Neuron (in vitro differentiated cells): ENCODE measurements at regions not wholly inside any gene's neighbourhood (a gene's known extent, or its start where the extent isn't known, plus 50 kb on each side); places are given as distances from the start of the nearest gene placed in this dataset.

Experiments used
- H2AFZ ChIP-seq: one replicate; pipeline ENCODE4 v1.6.1; 2013; ENCODE audit warnings: low read depth, mild to moderate bottlenecking, inconsistent platforms, low read length, moderate library complexity
- H3K27me3 ChIP-seq: one replicate; pipeline ENCODE4 v1.6.1; 2013; ENCODE audit warnings: low read length; ENCODE audit not compliant: insufficient read depth
- H3K36me3 ChIP-seq: one replicate; pipeline ENCODE4 v1.6.1; 2013; ENCODE audit warnings: low read length; ENCODE audit not compliant: insufficient read depth
- H3K4me1 ChIP-seq: one replicate; pipeline ENCODE4 v1.6.1; 2013; ENCODE audit warnings: low read length; ENCODE audit not compliant: insufficient read depth
- H3K4me3 ChIP-seq: 2 replicates; pipeline ENCODE4 v1.5.1; 2013; ENCODE audit warnings: mild to moderate bottlenecking, low read length, moderate library complexity
- H3K9me3 ChIP-seq: one replicate; pipeline ENCODE4 v1.6.1; 2013; ENCODE audit warnings: low read length

GRCh38 chr10:131842351-131843088 is 58.3 kb upstream of the PPP2R2D start:
- no peak overlapping the region for H2AFZ ChIP-seq
- no peak overlapping the region for H3K4me3 ChIP-seq
- no peaks in the 10 kb centered on the region for H3K4me1 ChIP-seq
- no peaks in the 10 kb centered on the region for H3K9me3 ChIP-seq
- peaks cover 14% of the 10 kb centered on the region for H3K27me3 ChIP-seq
- H3K36me3 ChIP-seq: no peaks in the 10 kb centered on the region

GRCh38 chr10:131843089-131843595 is 57.7 kb upstream of the PPP2R2D start:
- H3K4me3 ChIP-seq: no peak overlapping the region
- no peaks in the 10 kb centered on the region for H3K36me3 ChIP-seq
- H3K27me3 ChIP-seq: peaks cover 15% of the 10 kb centered on the region
- no peaks in the 10 kb centered on the region for H3K9me3 ChIP-seq
- no peaks in the 10 kb centered on the region for H3K4me1 ChIP-seq
- H2AFZ ChIP-seq: no peak overlapping the region

GRCh38 chr10:131843881-131844284 is 56.9 kb upstream of the PPP2R2D start:
- Histone ChIP-seq H2AFZ (no peak overlapping the region), H3K27me3 (peaks cover 15% of the 10 kb centered on the region), H3K4me3 (no peak overlapping the region), H3K4me1 (no peaks in the 10 kb centered on the region), H3K9me3 (no peaks in the 10 kb centered on the region), H3K36me3 (no peaks in the 10 kb centered on the region)

GRCh38 chr10:131844529-131845084 is 56.2 kb upstream of the PPP2R2D start:
- Histone ChIP-seq H3K27me3 (peaks cover 15% of the 10 kb centered on the region), H3K4me1 (no peaks in the 10 kb centered on the region), H2AFZ (no peak overlapping the region), H3K9me3 (no peaks in the 10 kb centered on the region), H3K4me3 (no peak overlapping the region), H3K36me3 (no peaks in the 10 kb centered on the region)

- Histone ChIP-seq H2AFZ (no peak overlapping the region), H3K27me3 (peaks cover 15% of the 10 kb centered on the region), H3K9me3 (no peaks in the 10 kb centered on the region), H3K36me3 (no peaks in the 10 kb centered on the region), H3K4me3 (no peak overlapping the region), H3K4me1 (no peaks in the 10 kb centered on the region)
Measured at GRCh38 chr10:131845505-131846239, 55.1 kb upstream of the PPP2R2D start.

- Histone ChIP-seq H3K4me1 (no peaks in the 10 kb centered on the region), H3K4me3 (no peak overlapping the region), H3K9me3 (no peaks in the 10 kb centered on the region)
Measured at GRCh38 chr10:131846240-131847101, 54.3 kb upstream of the PPP2R2D start.

GRCh38 chr10:131847241-131847783 is 53.5 kb upstream of the PPP2R2D start:
- Histone ChIP-seq H3K36me3 (no peaks in the 10 kb centered on the region), H3K9me3 (no peaks in the 10 kb centered on the region)

More at GRCh38 chr10:131846240-131847101, 54.3 kb upstream of the PPP2R2D start:
- Histone ChIP-seq H2AFZ (no peak overlapping the region), H3K27me3 (peaks cover 15% of the 10 kb centered on the region), H3K36me3 (no peaks in the 10 kb centered on the region)

GRCh38 chr10:131848296-131848695 is 52.5 kb upstream of the PPP2R2D start:
- H3K36me3 ChIP-seq: no peaks in the 10 kb centered on the region
- no peak overlapping the region for H3K4me3 ChIP-seq
- no peaks in the 10 kb centered on the region for H3K4me1 ChIP-seq
- H3K9me3 ChIP-seq: no peaks in the 10 kb centered on the region
- H3K27me3 ChIP-seq: peaks cover 15% of the 10 kb centered on the region
- H2AFZ ChIP-seq: no peak overlapping the region

More at GRCh38 chr10:131847241-131847783, 53.5 kb upstream of the PPP2R2D start:
- H2AFZ ChIP-seq: no peak overlapping the region
- H3K27me3 ChIP-seq: peaks cover 15% of the 10 kb centered on the region
- no peaks in the 10 kb centered on the region for H3K4me1 ChIP-seq
- H3K4me3 ChIP-seq: no peak overlapping the region

GRCh38 chr10:131848741-131849590 is 51.8 kb upstream of the PPP2R2D start:
- Histone ChIP-seq H3K4me3 (no peak overlapping the region), H3K9me3 (no peaks in the 10 kb centered on the region), H3K27me3 (peaks cover 15% of the 10 kb centered on the region), H3K4me1 (no peaks in the 10 kb centered on the region), H3K36me3 (no peaks in the 10 kb centered on the region), H2AFZ (no peak overlapping the region)

GRCh38 chr10:131849591-131850382 is 51.0 kb upstream of the PPP2R2D start:
- Histone ChIP-seq H3K27me3 (peaks cover 9% of the 10 kb centered on the region), H3K9me3 (no peaks in the 10 kb centered on the region), H3K4me3 (no peak overlapping the region), H2AFZ (no peak overlapping the region), H3K4me1 (no peaks in the 10 kb centered on the region), H3K36me3 (no peaks in the 10 kb centered on the region)

- Histone ChIP-seq H2AFZ (no peak overlapping the region), H3K36me3 (no peaks in the 10 kb centered on the region), H3K4me3 (no peak overlapping the region), H3K4me1 (no peaks in the 10 kb centered on the region), H3K9me3 (no peaks in the 10 kb centered on the region), H3K27me3 (peaks cover 10% of the 10 kb centered on the region)
Measured at GRCh38 chr10:131850383-131850870, 50.4 kb upstream of the PPP2R2D start.
